Transverse colon (tissue), 4 donors: ENCODE measurements at regions not wholly inside any gene's neighbourhood (a gene's known extent, or its start where the extent isn't known, plus 50 kb on each side); places are given as distances from the start of the nearest gene placed in this dataset.

Experiments
- DNase-seq: peaks from one replicate; pipeline ENCODE4 v3.0.0-alpha.2; 2019
- H3K27ac ChIP-seq, 4 donors: fragments of 200-600 bp; sonication (generic); 2 replicates each; pipeline ENCODE4 v1.5.1; 2016 to 2018; ENCODE audit warnings: inconsistent platforms in 4 of 4
- H3K27me3 ChIP-seq: fragments of 200-600 bp; sonication (generic); 2 replicates; pipeline ENCODE4 v1.5.1; 2017; ENCODE audit warnings: inconsistent platforms
- H3K36me3 ChIP-seq, 4 donors: fragments of 200-600 bp; sonication (generic); 2 replicates each; pipeline ENCODE4 v1.5.1; 2017 to 2019; ENCODE audit warnings: inconsistent platforms in 4 of 4
- H3K4me1 ChIP-seq, 4 donors: fragments of 200-600 bp; sonication (generic); 2 replicates each; pipeline ENCODE4 v1.5.1; 2017 to 2020; ENCODE audit warnings: inconsistent platforms in 4 of 4
- H3K4me3 ChIP-seq, 4 donors: fragments of 200-600 bp; sonication (generic); 1 replicate in 1 of 4; 2 replicates in 3 of 4; pipeline versions ENCODE4 v1.5.1 to v1.6.1; 2017 to 2019; ENCODE audit warnings: inconsistent platforms in 4 of 4
- H3K9me3 ChIP-seq, 2 donors: fragments of 200-600 bp; sonication (generic); 2 replicates each; pipeline ENCODE4 v1.5.1; 2017 to 2019; ENCODE audit warnings: inconsistent platforms in 2 of 2
- CTCF ChIP-seq, 5 experiments: fragments of 200-600 bp in 3 of 5; fragments of 450-650 bp in 2 of 5; sonication (generic) in 3 of 5; IDR thresholded peaks; 1 replicate in 2 of 5; 2 replicates in 3 of 5; pipeline ENCODE4 v1.5.1; 2016 to 2017; ENCODE audit warnings: antibody characterized with exemption in 5 of 5, inconsistent platforms in 3 of 5, mild to moderate bottlenecking in 2 of 5, moderate library complexity in 1 of 5
- EP300 ChIP-seq: sonication (generic); formaldehyde crosslinking; IDR thresholded peaks from one replicate; pipeline ENCODE4 v1.6.1; 2017; ENCODE audit warnings: antibody characterized with exemption, low read depth
- POLR2A ChIP-seq: fragments of 450-650 bp; IDR thresholded peaks from one replicate; pipeline ENCODE4 v1.6.1; 2016; ENCODE audit warnings: antibody characterized with exemption, mild to moderate bottlenecking, moderate library complexity
- POLR2AphosphoS5 ChIP-seq, 3 donors: sonication (generic); formaldehyde crosslinking; IDR thresholded peaks; one replicate each; pipeline ENCODE4 v1.6.1; 2016; ENCODE audit warnings: antibody characterized with exemption in 3 of 3
- WGBS, 2 donors: methylation state at CpG; one replicate each; pipeline ENCODE4 v1.1.5; 2018; ENCODE audit warnings: low coverage in 1 of 2; 5-methylcytosine and 5-hydroxymethylcytosine counted together
- in situ Hi-C, 4 donors: fragments of 200-750 bp; cut with MboI; loops; one replicate each; pipeline versions ENCODE4 v1.15.0 to v1.15.1; 2017; ENCODE audit warnings: low sequenced_read_pairs in 3 of 4, low pct_ligation_motif_present in 1 of 4, low pct_unique_long_range_greater_than_20kb in 1 of 4
- intact Hi-C: fragments of 100-400 bp; cut with DNase I; formaldehyde crosslinking; loops from one replicate; pipeline ENCODE4 v1.15.1; 2023; ENCODE audit warnings: low total_unique reads

GRCh38 chr22:48709976-48710375 is 1117.7 kb downstream of the BRD1 start:
- DNase-seq, result no peak
- 70% methylated on average over 8 of the region's 8 CpGs; no CpG with 5 or more reads in 1 of the 2 donors for WGBS, 2 donors
- no peaks in the 10 kb centered on the region for H3K4me1 ChIP-seq

DNA sequence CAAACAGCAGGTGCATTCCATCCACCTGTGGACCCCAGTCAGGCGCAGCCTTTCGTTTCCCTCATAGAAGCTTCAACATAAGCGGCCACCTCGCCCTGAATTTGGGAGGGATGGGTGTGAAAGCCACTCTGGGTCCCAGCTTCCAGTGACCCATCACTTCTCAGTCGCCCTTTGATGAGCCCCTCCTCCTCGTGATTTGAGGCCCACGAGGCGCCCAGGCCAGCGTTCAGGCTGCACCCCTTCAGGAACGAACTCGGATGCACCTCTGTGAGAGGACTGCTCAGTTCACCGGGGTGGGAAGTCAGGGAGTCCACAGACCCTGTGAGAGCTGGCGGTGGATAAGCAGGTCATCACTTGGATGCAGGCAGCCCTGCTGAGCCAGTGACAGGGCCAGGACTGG is 1118.2 kb downstream of the BRD1 start:
- DNase-seq, result no peak
- Histone ChIP-seq H3K9me3 (no peaks in the 10 kb centered on the region), H3K27me3 (no peaks in the 10 kb centered on the region), H3K4me1 (no peaks in the 10 kb centered on the region), H3K27ac (no peak overlapping the region), H3K36me3 (no peaks in the 10 kb centered on the region), H3K4me3 (no peak overlapping the region)
- intact Hi-C loops (no loop called here), in situ Hi-C loops (no loop called here)
- TF ChIP-seq POLR2A (no peak), POLR2AphosphoS5 (IDR thresholded peaks at IDR 0.05) (no peak), CTCF (IDR thresholded peaks at IDR 0.05) (no peak), EP300 (no peak)
- WGBS, 2 donors, result 91% methylated on average over 13 of the region's 13 CpGs; no CpG with 5 or more reads in 1 of the 2 donors

More at GRCh38 chr22:48709976-48710375, 1117.7 kb downstream of the BRD1 start:
- Histone ChIP-seq H3K4me3 (no peak overlapping the region), H3K27ac (no peak overlapping the region), H3K27me3 (no peaks in the 10 kb centered on the region), H3K9me3 (no peaks in the 10 kb centered on the region), H3K36me3 (no peaks in the 10 kb centered on the region)
- TF ChIP-seq EP300, result no peak
- TF ChIP-seq POLR2A, result no peak
- TF ChIP-seq CTCF (IDR thresholded peaks at IDR 0.05), result no peak
- TF ChIP-seq POLR2AphosphoS5 (IDR thresholded peaks at IDR 0.05), result no peak
- in situ Hi-C loops, result no loop called here
- intact Hi-C loops, result no loop called here

DNA sequence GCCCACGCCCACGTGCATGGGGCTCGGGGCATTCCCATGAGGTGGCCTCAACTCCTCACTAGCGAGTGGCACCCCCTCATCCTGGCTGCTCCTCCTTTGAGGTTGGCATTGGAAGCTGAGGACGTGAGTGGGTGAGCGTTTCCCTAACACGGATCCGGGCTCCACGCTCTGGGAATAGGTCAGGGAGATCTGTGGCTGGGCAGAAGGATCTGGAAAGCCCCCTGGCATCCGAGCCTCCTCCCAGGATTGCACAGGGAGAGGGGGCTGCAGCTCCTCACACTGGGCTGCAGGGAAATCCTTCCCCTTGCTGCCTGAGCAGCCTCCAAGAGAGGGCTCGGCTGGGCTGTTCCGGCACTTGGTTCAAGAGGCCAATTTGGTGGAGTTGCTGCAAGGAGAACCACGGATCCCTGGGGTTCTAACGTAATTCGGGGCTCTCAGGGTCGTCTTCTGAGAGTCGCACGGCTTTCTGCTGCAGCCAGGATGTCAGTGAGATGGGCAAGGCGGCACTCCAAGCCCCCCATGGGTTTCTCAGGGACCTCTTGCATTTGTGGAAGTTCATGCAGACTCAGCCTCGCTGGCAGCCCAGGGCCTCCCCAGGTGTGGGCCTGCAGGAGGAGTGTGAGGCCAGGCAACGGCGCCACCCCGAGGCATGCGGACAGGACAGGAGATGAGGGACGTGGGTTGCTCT is 1119.0 kb downstream of the BRD1 start:
- Histone ChIP-seq H3K4me1 (no peaks in the 10 kb centered on the region), H3K9me3 (no peaks in the 10 kb centered on the region), H3K27ac (no peak overlapping the region), H3K36me3 (no peaks in the 10 kb centered on the region), H3K27me3 (no peaks in the 10 kb centered on the region), H3K4me3 (no peak overlapping the region)
- WGBS, 2 donors, result 69% methylated on average over 24 of the region's 25 CpGs; no CpG with 5 or more reads in 1 of the 2 donors
- no peak for DNase-seq
- intact Hi-C loops, result no loop called here
- in situ Hi-C loops, result no loop called here
- no peak for TF ChIP-seq POLR2AphosphoS5 (IDR thresholded peaks at IDR 0.05)
- TF ChIP-seq CTCF (IDR thresholded peaks at IDR 0.05), result no peak
- TF ChIP-seq POLR2A, result no peak
- TF ChIP-seq EP300, result no peak

GRCh38 chr22:48707763-48708557 is 1119.7 kb downstream of the BRD1 start:
- Histone ChIP-seq H3K27me3 (no peaks in the 10 kb centered on the region), H3K4me3 (no peak overlapping the region), H3K36me3 (no peaks in the 10 kb centered on the region), H3K27ac (no peak overlapping the region), H3K4me1 (no peaks in the 10 kb centered on the region), H3K9me3 (no peaks in the 10 kb centered on the region)
- 91% methylated on average over 29 of the region's 35 CpGs; no CpG with 5 or more reads in 1 of the 2 donors for WGBS, 2 donors
- TF ChIP-seq POLR2A, result no peak
- no peak for TF ChIP-seq CTCF (IDR thresholded peaks at IDR 0.05)
- no peak for TF ChIP-seq EP300
- TF ChIP-seq POLR2AphosphoS5 (IDR thresholded peaks at IDR 0.05), result no peak
- intact Hi-C loops, result no loop called here
- no peak for DNase-seq
- in situ Hi-C loops, result no loop called here
